ENCODE measurements at regions not wholly inside any gene's neighbourhood (a gene's known extent, or its start where the extent isn't known, plus 50 kb on each side); places are given as distances from the start of the nearest gene placed in this dataset.

DNA sequence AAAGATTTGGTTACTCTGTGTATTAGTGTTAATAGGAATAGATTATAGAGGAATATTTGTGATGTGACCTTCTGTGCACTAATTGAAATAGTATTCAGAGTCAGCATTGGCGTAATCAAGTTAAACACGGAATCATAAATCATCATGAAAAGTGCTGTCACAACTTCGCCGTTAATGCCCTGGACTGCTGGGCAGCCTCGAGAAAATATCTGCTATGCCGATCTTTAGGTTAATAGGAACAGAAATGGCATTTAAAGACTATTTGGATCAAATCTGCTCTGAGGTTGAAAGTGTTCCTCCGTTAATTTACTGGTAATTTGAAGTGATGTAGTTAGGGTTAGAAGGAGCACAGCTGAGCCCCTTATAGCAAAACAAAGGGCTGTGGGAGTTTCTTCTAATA lies 219.0 kb downstream of the MZT1 start:
- H3K9ac ChIP-seq (ENCODE audit: low read length): no peak overlapping the region
- H3K27ac ChIP-seq (ENCODE audit: low read length): no peak overlapping the region
- H4K20me1 ChIP-seq (ENCODE audit: insufficient read depth): no peaks in the 10 kb centered on the region
- no peak for TF ChIP-seq POLR2AphosphoS5 (IDR thresholded peaks at IDR 0.05)
- TF ChIP-seq, protein P1, sequence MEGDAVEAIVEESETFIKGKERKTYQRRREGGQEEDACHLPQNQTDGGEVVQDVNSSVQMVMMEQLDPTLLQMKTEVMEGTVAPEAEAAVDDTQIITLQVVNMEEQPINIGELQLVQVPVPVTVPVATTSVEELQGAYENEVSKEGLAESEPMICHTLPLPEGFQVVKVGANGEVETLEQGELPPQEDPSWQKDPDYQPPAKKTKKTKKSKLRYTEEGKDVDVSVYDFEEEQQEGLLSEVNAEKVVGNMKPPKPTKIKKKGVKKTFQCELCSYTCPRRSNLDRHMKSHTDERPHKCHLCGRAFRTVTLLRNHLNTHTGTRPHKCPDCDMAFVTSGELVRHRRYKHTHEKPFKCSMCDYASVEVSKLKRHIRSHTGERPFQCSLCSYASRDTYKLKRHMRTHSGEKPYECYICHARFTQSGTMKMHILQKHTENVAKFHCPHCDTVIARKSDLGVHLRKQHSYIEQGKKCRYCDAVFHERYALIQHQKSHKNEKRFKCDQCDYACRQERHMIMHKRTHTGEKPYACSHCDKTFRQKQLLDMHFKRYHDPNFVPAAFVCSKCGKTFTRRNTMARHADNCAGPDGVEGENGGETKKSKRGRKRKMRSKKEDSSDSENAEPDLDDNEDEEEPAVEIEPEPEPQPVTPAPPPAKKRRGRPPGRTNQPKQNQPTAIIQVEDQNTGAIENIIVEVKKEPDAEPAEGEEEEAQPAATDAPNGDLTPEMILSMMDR (IDR thresholded peaks at IDR 0.05; ENCODE audit: poor library complexity, severe bottlenecking): no peak
- TF ChIP-seq, protein P2, sequence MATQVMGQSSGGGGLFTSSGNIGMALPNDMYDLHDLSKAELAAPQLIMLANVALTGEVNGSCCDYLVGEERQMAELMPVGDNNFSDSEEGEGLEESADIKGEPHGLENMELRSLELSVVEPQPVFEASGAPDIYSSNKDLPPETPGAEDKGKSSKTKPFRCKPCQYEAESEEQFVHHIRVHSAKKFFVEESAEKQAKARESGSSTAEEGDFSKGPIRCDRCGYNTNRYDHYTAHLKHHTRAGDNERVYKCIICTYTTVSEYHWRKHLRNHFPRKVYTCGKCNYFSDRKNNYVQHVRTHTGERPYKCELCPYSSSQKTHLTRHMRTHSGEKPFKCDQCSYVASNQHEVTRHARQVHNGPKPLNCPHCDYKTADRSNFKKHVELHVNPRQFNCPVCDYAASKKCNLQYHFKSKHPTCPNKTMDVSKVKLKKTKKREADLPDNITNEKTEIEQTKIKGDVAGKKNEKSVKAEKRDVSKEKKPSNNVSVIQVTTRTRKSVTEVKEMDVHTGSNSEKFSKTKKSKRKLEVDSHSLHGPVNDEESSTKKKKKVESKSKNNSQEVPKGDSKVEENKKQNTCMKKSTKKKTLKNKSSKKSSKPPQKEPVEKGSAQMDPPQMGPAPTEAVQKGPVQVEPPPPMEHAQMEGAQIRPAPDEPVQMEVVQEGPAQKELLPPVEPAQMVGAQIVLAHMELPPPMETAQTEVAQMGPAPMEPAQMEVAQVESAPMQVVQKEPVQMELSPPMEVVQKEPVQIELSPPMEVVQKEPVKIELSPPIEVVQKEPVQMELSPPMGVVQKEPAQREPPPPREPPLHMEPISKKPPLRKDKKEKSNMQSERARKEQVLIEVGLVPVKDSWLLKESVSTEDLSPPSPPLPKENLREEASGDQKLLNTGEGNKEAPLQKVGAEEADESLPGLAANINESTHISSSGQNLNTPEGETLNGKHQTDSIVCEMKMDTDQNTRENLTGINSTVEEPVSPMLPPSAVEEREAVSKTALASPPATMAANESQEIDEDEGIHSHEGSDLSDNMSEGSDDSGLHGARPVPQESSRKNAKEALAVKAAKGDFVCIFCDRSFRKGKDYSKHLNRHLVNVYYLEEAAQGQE (IDR thresholded peaks at IDR 0.05; ENCODE audit: borderline replicate concordance): no peak
- no peak for TF ChIP-seq RAD21 (conservative IDR thresholded peaks at IDR 0.05)
- TF ChIP-seq SMC3 (conservative IDR thresholded peaks at IDR 0.05; ENCODE audit: poor library complexity): no peak
- TF ChIP-seq EZH2 (IDR thresholded peaks at IDR 0.05; ENCODE audit: borderline replicate concordance, insufficient read depth, low read length, poor library complexity, severe bottlenecking): no peak
- TF ChIP-seq TAF1 (IDR thresholded peaks at IDR 0.05; ENCODE audit: low read depth): no peak
- no peak for TF ChIP-seq EP300 (conservative IDR thresholded peaks at IDR 0.05; ENCODE audit: poor library complexity, severe bottlenecking)
- no peak for TF ChIP-seq MXI1 (conservative IDR thresholded peaks at IDR 0.05; ENCODE audit: poor library complexity, severe bottlenecking)
- no peaks in the 10 kb centered on the region for H3F3A ChIP-seq (ENCODE audit: insufficient read depth, low read length, poor library complexity, severe bottlenecking)
- H3K4me3 ChIP-seq (ENCODE audit: low read length): no peak overlapping the region
- no peak overlapping the region for H2AFZ ChIP-seq (ENCODE audit: low read depth, low read length)
- H3K9me3 ChIP-seq (ENCODE audit: low read length): no peaks in the 10 kb centered on the region
- no peaks in the 10 kb centered on the region for H3K36me3 ChIP-seq (ENCODE audit: insufficient read depth, low read length)
- no peaks in the 10 kb centered on the region for H3K79me2 ChIP-seq (replicated peaks; ENCODE audit: insufficient read depth, low read length)
- H3K27me3 ChIP-seq (ENCODE audit: insufficient read depth, low read depth, low read length): no peaks in the 10 kb centered on the region
- no peak overlapping the region for H3K4me2 ChIP-seq (ENCODE audit: low read length)
- no peaks in the 10 kb centered on the region for H3K9me2 ChIP-seq (ENCODE audit: insufficient read depth, low read length)

DNA sequence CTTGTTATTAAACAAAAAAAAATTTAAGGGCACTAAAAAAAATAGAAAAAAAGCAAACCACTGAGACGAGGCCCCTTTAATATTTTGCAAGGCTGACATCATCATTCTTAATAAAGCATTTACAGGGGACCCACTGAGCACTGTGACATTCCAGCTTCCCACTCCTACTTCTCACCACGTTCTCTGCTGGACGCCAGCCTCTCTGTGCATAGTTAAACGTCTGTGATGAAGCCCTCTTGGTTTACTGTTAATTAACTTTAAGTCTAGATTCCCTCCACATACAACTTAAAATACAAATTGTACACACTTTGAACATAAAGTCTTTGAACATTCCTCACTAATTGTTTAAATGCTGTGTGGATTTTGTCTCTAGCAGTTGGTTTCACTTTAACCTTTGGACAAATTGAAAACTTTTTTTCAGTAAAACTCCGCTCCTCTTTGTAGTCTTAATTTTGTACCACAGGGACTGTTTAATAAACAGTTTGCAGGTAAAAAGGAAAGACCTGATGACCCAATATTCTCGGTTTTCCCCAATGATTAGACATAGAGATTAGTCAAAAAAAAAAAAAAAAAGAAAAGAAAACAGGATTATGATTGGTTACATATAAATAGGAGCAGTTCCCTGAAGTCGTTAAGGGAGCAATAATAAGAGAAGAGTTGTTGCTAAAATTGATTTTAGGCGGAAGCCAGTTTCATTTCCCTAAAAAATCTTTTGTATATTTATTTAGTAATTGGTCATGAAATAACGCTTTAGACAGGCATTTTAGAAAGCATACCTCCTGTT lies 219.8 kb downstream of the MZT1 start:
- no peak overlapping the region for H3K4me2 ChIP-seq (ENCODE audit: low read length)
- H2AFZ ChIP-seq (ENCODE audit: low read depth, low read length): no peak overlapping the region
- H3F3A ChIP-seq (ENCODE audit: insufficient read depth, low read length, poor library complexity, severe bottlenecking): no peaks in the 10 kb centered on the region
- H4K20me1 ChIP-seq (ENCODE audit: insufficient read depth): no peaks in the 10 kb centered on the region
- no peak overlapping the region for H3K9ac ChIP-seq (ENCODE audit: low read length)
- no peak for TF ChIP-seq EP300 (conservative IDR thresholded peaks at IDR 0.05; ENCODE audit: poor library complexity, severe bottlenecking)
- TF ChIP-seq TAF1 (IDR thresholded peaks at IDR 0.05; ENCODE audit: low read depth): no peak
- TF ChIP-seq, protein P1 (IDR thresholded peaks at IDR 0.05; ENCODE audit: poor library complexity, severe bottlenecking): no peak
- TF ChIP-seq EZH2 (IDR thresholded peaks at IDR 0.05; ENCODE audit: borderline replicate concordance, insufficient read depth, low read length, poor library complexity, severe bottlenecking): no peak
- TF ChIP-seq, protein P2 (IDR thresholded peaks at IDR 0.05; ENCODE audit: borderline replicate concordance): no peak
- TF ChIP-seq POLR2AphosphoS5 (IDR thresholded peaks at IDR 0.05): no peak
- no peak for TF ChIP-seq MXI1 (conservative IDR thresholded peaks at IDR 0.05; ENCODE audit: poor library complexity, severe bottlenecking)
- TF ChIP-seq SMC3 (conservative IDR thresholded peaks at IDR 0.05; ENCODE audit: poor library complexity): no peak
- TF ChIP-seq RAD21 (conservative IDR thresholded peaks at IDR 0.05): no peak
- no peak overlapping the region for H3K27ac ChIP-seq (ENCODE audit: low read length)
- no peaks in the 10 kb centered on the region for H3K9me2 ChIP-seq (ENCODE audit: insufficient read depth, low read length)
- H3K27me3 ChIP-seq (ENCODE audit: insufficient read depth, low read depth, low read length): no peaks in the 10 kb centered on the region
- H3K4me3 ChIP-seq (ENCODE audit: low read length): no peak overlapping the region
- H3K79me2 ChIP-seq (replicated peaks; ENCODE audit: insufficient read depth, low read length): no peaks in the 10 kb centered on the region
- H3K36me3 ChIP-seq (ENCODE audit: insufficient read depth, low read length): no peaks in the 10 kb centered on the region
- no peaks in the 10 kb centered on the region for H3K9me3 ChIP-seq (ENCODE audit: low read length)

All from neural cell (in vitro differentiated cells).